ENCODE measurements at regions not wholly inside any gene's neighbourhood (a gene's known extent, or its start where the extent isn't known, plus 50 kb on each side); places are given as distances from the start of the nearest gene placed in this dataset.

DNA sequence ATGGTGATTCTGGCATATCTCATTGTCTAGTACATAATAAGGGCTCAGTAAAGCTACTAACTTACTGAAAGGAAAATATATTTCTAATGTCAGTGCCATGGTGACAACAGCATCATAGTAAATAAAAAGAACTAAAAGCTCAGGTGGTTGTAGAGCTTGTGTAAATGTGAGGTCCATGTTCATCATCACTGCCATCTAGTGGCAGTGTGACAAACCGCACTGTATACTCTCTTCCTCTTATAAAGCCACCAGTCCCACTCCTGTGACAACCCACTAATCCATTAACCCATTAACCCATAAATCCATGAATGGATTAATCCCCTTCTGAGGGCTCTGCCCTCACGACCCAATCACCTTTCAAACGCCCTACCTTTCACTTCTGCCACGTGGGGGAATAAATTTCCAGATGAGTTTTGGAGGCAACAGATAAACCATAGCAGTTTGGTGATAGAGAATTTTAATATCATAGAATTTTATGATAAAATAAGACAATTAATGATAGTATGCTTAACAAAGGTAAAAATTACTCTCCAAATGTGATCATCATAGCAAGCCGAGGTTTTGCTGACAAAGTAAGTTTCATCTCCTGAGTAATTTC is 160.4 kb upstream of the SGCG start (continued):
- TF ChIP-seq, protein P1, sequence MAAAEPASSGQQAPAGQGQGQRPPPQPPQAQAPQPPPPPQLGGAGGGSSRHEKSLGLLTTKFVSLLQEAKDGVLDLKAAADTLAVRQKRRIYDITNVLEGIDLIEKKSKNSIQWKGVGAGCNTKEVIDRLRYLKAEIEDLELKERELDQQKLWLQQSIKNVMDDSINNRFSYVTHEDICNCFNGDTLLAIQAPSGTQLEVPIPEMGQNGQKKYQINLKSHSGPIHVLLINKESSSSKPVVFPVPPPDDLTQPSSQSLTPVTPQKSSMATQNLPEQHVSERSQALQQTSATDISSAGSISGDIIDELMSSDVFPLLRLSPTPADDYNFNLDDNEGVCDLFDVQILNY (CRISPR knock-in tag; IDR thresholded peaks at IDR 0.05) = no peak
- no peak for TF ChIP-seq CBFB (CRISPR knock-in tag; IDR thresholded peaks at IDR 0.05)
- TF ChIP-seq ZNF174 (CRISPR knock-in tag; IDR thresholded peaks at IDR 0.05) = no peak
- TF ChIP-seq, protein P2, sequence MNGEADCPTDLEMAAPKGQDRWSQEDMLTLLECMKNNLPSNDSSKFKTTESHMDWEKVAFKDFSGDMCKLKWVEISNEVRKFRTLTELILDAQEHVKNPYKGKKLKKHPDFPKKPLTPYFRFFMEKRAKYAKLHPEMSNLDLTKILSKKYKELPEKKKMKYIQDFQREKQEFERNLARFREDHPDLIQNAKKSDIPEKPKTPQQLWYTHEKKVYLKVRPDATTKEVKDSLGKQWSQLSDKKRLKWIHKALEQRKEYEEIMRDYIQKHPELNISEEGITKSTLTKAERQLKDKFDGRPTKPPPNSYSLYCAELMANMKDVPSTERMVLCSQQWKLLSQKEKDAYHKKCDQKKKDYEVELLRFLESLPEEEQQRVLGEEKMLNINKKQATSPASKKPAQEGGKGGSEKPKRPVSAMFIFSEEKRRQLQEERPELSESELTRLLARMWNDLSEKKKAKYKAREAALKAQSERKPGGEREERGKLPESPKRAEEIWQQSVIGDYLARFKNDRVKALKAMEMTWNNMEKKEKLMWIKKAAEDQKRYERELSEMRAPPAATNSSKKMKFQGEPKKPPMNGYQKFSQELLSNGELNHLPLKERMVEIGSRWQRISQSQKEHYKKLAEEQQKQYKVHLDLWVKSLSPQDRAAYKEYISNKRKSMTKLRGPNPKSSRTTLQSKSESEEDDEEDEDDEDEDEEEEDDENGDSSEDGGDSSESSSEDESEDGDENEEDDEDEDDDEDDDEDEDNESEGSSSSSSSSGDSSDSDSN (IDR thresholded peaks at IDR 0.05; ENCODE audit: borderline replicate concordance in 1 of 2, low read depth in 2 of 2, low read length in 2 of 2) = no peak

DNA sequence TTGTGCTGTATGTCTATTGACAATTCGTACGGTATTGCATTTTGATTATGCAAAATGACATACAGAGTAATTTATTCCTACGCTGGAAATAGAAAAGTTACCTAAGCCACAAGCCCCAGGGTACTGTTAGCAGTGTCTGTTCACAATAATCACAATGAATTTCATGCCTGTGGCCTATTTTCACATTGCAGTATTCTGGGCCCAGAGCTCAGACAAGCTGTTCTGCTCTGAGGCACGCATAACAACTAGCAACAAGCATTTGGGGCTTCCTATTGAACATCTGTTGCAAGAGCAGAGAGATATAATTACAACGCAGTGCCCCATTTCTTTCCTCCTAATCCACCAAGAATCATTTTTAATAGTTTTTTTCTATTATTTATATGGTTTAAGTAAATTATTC is 158.9 kb upstream of the SGCG start:
- POLR2A ChIA-PET = no interaction called here
- CTCF ChIA-PET (ENCODE audit: low intra/inter-chr PET ratio) = no interaction called here
- TF ChIP-seq RBM25 (IDR thresholded peaks at IDR 0.05; ENCODE audit: low read depth, low read length, severe bottlenecking) (no peak), BCL6 (CRISPR knock-in tag; IDR thresholded peaks at IDR 0.05) (no peak), RBM14 (IDR thresholded peaks at IDR 0.05; ENCODE audit: borderline replicate concordance, insufficient read depth, low read depth, low read length) (no peak), NR3C1 (CRISPR knock-in tag; IDR thresholded peaks at IDR 0.05) (no peak), ZBTB1 (CRISPR knock-in tag; IDR thresholded peaks at IDR 0.05; ENCODE audit: borderline replicate concordance, low read depth) (no peak)
- TF ChIP-seq, protein P3, sequence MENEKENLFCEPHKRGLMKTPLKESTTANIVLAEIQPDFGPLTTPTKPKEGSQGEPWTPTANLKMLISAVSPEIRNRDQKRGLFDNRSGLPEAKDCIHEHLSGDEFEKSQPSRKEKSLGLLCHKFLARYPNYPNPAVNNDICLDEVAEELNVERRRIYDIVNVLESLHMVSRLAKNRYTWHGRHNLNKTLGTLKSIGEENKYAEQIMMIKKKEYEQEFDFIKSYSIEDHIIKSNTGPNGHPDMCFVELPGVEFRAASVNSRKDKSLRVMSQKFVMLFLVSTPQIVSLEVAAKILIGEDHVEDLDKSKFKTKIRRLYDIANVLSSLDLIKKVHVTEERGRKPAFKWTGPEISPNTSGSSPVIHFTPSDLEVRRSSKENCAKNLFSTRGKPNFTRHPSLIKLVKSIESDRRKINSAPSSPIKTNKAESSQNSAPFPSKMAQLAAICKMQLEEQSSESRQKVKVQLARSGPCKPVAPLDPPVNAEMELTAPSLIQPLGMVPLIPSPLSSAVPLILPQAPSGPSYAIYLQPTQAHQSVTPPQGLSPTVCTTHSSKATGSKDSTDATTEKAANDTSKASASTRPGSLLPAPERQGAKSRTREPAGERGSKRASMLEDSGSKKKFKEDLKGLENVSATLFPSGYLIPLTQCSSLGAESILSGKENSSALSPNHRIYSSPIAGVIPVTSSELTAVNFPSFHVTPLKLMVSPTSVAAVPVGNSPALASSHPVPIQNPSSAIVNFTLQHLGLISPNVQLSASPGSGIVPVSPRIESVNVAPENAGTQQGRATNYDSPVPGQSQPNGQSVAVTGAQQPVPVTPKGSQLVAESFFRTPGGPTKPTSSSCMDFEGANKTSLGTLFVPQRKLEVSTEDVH (IDR thresholded peaks at IDR 0.05; ENCODE audit: low read depth, partially characterized antibody) = no peak
- BruUV-seq (replicated peaks) = no TSS peak
- in situ Hi-C loops (cut with MboI) (loop anchor here (10.0 kb wide), 1 partner anchor 217 kb away; no protein-coding TSS in a partner anchor), intact Hi-C loops (cut with micrococcal nuclease) (loop anchor here (10.0 kb wide), 1 partner anchor 293 kb away; no protein-coding TSS in a partner anchor)
- WGBS (ENCODE audit: insufficient coverage, low coverage, missing lambda C conversion rate) = 9% methylated on average over 5 of the region's 5 CpGs
- Histone ChIP-seq H3K4me1 (replicated peaks in 1 of 2; ENCODE audit: control insufficient read depth in 2 of 2, insufficient read depth in 2 of 2, low read length in 2 of 2) (no peaks in the 10 kb centered on the region), H3K79me2 (ENCODE audit: control insufficient read depth, insufficient read depth, low read length) (no peaks in the 10 kb centered on the region), H2AFZ (ENCODE audit: low read depth, low read length) (no peak overlapping the region), H3K27ac (ENCODE audit: extremely low read depth, low read depth, low read length) (no peak overlapping the region), H3K9ac (ENCODE audit: insufficient read depth in 1 of 2, low read depth in 2 of 2, low read length in 2 of 2) (no peak overlapping the region), H3K4me3 (no peak overlapping the region), H3K9me1 (ENCODE audit: control insufficient read depth, insufficient read depth, low read length) (no peaks in the 10 kb centered on the region), H3K9me3 (replicated peaks; ENCODE audit: control insufficient read depth, insufficient read depth, low read depth, low read length) (no peaks in the 10 kb centered on the region), H3K36me3 (ENCODE audit: control insufficient read depth, insufficient read depth, low read length) (no peaks in the 10 kb centered on the region), H3K27me3 (ENCODE audit: control insufficient read depth in 2 of 2, insufficient read depth in 2 of 2, low read length in 2 of 2) (no peaks in the 10 kb centered on the region; a peak in 3 of 5 replicates), H3K4me2 (ENCODE audit: insufficient read depth, low read length) (no peak overlapping the region), H4K20me1 (replicated peaks; ENCODE audit: control insufficient read depth, insufficient read depth, low read length) (no peaks in the 10 kb centered on the region)
- no peak for ATAC-seq
- no peak for DNase-seq (ENCODE audit: extremely low read depth in 1 of 4, low spot score in 3 of 4)
- no peak for FAIRE-seq
